Kidney epithelial cell (primary cell): ENCODE measurements at regions not wholly inside any gene's neighbourhood (a gene's known extent, or its start where the extent isn't known, plus 50 kb on each side); places are given as distances from the start of the nearest gene placed in this dataset.

Source experiments
- DNase-seq: peaks from one replicate; pipeline ENCODE4 v3.0.0-alpha.2; 2010; ENCODE audit warnings: low read depth
- H3K27me3 ChIP-seq: 2 replicates; pipeline ENCODE4 v1.6.0; 2011; ENCODE audit warnings: low read length; ENCODE audit not compliant: control insufficient read depth, insufficient read depth
- H3K36me3 ChIP-seq: 2 replicates; pipeline ENCODE4 v1.5.1; 2011; ENCODE audit warnings: low read length; ENCODE audit not compliant: control insufficient read depth, insufficient read depth
- H3K4me3 ChIP-seq: 2 replicates; pipeline ENCODE4 v1.5.1; 2011; ENCODE audit warnings: low read depth, mild to moderate bottlenecking, control low read depth, low read length
- TF ChIP-seq, protein P1 (sequence below): IDR thresholded peaks from 2 replicates; pipeline ENCODE4 v1.5.1; 2011; ENCODE audit warnings: mild to moderate bottlenecking, moderate library complexity, low read length, control low read depth, inconsistent platforms; ENCODE audit not compliant: insufficient read depth, poor library complexity, severe bottlenecking

- Histone ChIP-seq H3K4me3 (no peak overlapping the region), H3K36me3 (no peaks in the 10 kb centered on the region), H3K27me3 (no peaks in the 10 kb centered on the region)
- no peak for DNase-seq
- TF ChIP-seq, protein P1, sequence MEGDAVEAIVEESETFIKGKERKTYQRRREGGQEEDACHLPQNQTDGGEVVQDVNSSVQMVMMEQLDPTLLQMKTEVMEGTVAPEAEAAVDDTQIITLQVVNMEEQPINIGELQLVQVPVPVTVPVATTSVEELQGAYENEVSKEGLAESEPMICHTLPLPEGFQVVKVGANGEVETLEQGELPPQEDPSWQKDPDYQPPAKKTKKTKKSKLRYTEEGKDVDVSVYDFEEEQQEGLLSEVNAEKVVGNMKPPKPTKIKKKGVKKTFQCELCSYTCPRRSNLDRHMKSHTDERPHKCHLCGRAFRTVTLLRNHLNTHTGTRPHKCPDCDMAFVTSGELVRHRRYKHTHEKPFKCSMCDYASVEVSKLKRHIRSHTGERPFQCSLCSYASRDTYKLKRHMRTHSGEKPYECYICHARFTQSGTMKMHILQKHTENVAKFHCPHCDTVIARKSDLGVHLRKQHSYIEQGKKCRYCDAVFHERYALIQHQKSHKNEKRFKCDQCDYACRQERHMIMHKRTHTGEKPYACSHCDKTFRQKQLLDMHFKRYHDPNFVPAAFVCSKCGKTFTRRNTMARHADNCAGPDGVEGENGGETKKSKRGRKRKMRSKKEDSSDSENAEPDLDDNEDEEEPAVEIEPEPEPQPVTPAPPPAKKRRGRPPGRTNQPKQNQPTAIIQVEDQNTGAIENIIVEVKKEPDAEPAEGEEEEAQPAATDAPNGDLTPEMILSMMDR = no peak
Observed at GRCh38 chr4:97144199-97144598, 999.1 kb downstream of the STPG2 start.

DNA sequence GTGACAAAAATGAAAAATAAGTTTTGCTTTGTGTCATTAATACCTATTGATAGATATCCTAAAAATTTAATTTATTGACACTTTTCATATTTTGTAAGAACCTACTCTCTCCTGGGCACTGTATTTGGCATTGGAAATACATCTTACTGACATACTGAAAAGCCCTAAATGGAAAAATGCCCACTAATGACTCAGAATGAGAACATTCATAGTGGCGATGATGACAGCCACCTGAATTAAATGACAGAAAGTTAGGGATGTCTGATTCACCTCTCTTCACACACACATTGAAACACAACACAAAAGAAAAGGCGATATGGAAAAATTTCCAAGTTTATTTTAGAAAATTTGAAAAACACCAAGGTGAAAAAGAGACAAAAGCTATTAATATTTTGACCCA is 992.3 kb downstream of the STPG2 start:
- Histone ChIP-seq H3K36me3 (no peaks in the 10 kb centered on the region), H3K4me3 (no peak overlapping the region), H3K27me3 (no peaks in the 10 kb centered on the region)
- TF ChIP-seq, protein P1 = no peak
- DNase-seq = no peak

DNA sequence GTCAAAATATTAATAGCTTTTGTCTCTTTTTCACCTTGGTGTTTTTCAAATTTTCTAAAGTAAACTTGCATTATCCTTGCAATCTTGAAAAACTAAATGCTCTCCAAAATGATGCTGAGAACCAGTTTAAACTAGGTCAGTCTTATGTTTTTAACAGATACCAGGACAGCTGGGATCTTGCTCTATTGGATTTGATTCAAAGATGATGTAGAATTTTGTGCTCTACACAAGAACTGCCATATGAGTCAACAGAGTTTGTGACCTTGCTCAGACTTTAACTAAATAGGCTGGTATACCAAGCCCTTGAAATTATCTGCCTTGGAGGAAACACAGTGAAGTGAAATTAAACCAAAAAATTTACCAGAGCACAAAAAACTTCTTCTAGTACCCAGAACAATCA is 991.1 kb downstream of the STPG2 start:
- no peaks in the 10 kb centered on the region for H3K36me3 ChIP-seq
- TF ChIP-seq, protein P1 = no peak
- no peak overlapping the region for H3K4me3 ChIP-seq
- DNase-seq = no peak
- H3K27me3 ChIP-seq = no peaks in the 10 kb centered on the region

DNA sequence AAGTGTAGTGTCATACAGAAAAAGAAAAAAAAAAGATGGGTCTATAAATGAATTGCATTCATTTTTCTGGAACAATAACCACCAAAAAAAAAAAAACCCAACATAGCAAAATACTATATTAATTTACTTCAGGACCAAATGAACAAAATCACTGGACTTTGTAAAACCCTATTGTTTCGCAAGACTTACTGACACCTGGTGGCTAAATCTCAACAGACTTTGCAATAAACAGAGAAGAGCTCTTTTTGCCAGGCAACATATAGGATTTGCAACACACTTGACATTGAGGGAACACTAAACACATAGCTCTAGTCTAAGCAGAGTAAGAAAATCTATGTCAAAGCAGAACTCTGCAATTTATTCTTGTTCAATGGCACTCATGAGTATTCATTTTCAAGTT is 990.2 kb downstream of the STPG2 start:
- TF ChIP-seq, protein P1 = peak; percentile 53
- H3K27me3 ChIP-seq = no peaks in the 10 kb centered on the region
- no peak overlapping the region for H3K4me3 ChIP-seq
- peak; percentile 5 for DNase-seq
- no peaks in the 10 kb centered on the region for H3K36me3 ChIP-seq

DNA sequence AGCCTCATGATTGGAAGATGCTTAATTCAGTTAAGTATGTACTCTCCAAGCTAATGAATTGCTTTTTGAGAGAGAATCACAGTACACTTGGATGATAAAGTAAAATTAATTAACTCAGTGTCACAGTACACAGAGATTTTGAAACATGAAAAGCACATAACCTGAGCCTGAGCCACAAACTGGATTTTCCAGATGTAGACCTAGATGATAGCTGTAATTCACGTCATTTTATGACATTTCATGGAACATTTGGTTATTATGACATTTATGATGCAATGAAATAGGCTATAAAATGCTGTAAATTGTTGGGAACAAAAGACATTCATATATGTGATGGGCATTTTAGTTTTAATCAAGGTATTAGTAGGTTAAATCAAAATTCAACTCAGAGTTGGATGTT is 983.7 kb downstream of the STPG2 start:
- Histone ChIP-seq H3K36me3 (no peaks in the 10 kb centered on the region), H3K4me3 (no peak overlapping the region), H3K27me3 (no peaks in the 10 kb centered on the region)
- TF ChIP-seq, protein P1 = no peak
- DNase-seq = no peak

DNA sequence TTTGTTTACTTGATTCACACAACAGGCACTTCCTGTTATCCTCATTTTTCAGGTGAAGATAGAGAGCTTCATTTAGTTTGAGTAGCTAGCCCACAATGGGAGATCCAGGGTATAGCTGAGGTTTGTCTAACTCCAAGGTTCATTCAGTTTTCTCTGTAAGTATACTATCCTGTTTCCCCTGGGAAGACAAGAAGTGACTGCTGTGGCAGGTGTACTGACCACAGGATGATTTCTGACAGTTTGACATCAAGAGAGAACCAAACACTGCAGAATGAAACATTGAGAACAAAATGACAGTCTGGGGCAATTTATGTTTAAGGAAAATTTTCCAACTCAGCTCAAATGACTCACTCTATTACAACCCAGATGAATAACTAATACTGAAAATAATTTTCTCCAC is 958.0 kb downstream of the STPG2 start:
- Histone ChIP-seq H3K36me3 (no peaks in the 10 kb centered on the region), H3K27me3 (no peaks in the 10 kb centered on the region), H3K4me3 (no peak overlapping the region)
- DNase-seq = no peak
- TF ChIP-seq, protein P1 = no peak
